Cardiac septum (tissue), 1 donor: ENCODE measurements at regions not wholly inside any gene's neighbourhood (a gene's known extent, or its start where the extent isn't known, plus 50 kb on each side); places are given as distances from the start of the nearest gene placed in this dataset.

Experiments
- DNase-seq: peaks from one replicate; pipeline ENCODE4 v3.0.0-alpha.2; 2020; ENCODE audit warnings: low spot score
- intact Hi-C: fragments of 100-400 bp; cut with DNase I; formaldehyde crosslinking; loops from one replicate; pipeline ENCODE4 v1.14.0; 2022
- donor health status: DM: no; HTN: no; CAD: no.

DNA sequence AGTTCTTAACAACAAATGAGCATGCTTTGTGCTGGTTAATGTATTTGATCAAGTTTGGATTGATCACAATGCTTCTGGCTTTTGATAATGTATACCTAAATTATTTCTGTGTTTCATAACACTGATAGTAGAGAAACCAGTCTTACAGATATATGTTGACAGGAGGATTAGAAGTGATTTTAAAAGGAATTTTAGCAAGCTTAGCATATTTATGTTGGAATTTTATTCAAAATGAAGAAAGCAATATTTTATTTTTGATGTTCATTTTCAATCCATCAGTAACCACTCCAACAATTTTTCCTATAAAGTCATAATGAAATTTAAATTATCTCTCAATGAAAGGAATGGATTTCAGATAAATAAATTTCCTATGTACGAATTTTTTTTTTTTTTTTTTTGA lies 291.8 kb downstream of the HHIPL2 start:
- intact Hi-C loops, result no loop called here
- no peak for DNase-seq

DNA sequence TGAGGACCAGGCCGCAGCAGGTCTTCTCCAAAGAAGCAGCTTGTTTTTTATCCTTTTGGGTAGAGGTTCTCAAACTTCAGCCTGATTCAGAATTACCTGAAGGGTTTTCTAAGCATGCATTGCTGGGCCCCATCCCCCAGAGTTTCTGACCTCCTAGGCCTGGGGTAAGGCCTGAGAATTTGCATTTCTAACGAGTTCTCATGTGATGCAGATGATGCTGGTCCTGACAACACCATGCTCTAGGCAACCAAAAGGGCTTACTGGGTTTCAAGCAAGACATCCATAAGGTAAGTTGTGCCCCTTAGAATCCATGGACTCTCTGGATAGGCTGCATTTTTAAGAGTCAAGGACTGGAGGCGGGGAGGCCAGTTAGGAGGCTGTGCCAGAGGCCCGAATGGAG lies 295.1 kb downstream of the HHIPL2 start:
- DNase-seq, result no peak
- intact Hi-C loops, result no loop called here

DNA sequence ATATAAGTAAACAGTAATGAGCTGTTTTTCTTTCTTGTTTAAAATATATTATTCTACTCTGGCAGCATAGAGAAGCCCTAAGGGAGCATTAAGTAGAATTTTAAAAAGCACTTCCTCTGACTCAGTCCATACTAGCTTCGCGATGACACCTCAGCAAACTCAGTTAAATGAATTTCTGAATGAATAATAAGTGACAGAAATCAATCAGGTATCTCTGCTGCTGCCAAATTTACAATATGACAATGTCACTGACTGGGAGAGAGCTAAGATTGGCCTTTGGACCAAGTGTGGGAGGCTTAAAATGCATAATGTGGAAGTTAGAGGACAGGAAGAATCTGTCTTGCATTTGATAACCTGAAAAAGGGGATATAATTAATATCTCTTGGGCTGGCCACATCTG lies 296.1 kb downstream of the HHIPL2 start:
- no peak for DNase-seq
- intact Hi-C loops, result no loop called here

DNA sequence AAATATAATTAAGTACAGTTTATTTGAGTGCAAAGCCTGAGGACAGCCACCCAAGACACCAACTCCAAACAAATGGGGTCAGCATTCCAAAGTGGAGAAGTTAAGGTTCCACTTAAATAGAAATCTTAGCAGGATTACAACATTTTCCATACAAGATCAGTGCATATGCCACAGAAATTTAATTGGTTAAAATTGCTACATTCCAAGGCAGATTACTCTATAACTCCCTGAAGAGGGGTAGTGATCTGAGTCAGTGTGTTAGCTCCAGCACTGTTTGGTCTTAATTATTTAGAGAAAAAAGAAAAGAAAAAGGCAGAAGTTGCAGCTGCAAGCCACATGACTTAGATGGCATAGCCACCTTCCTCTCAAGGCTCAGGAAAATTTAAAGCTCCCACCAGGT lies 297.5 kb downstream of the HHIPL2 start:
- intact Hi-C loops, result no loop called here

DNA sequence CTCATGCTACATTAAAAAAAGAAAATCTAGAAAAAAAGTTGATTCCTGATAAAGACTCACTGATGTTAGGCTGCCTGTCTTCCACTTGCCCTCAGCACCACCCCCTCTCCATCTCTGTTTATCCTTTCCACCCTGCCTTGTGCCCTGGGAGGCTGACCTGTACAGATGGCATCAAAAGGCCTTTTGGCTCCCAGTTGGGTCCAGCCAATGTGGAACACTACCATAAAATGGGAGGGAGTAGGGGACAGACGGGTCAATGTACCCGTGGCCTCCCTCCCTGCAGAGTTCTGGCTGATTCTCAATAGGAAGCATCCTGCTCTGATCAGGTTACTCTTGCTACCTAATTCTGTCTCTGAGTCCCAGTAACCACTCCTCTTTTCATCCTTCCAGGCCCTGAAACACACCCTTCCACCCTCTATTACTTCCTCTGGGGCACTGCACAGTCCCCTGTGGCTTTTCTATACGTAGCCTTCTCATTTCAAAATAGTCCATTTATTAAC lies 300.0 kb downstream of the HHIPL2 start:
- DNase-seq, result no peak
- intact Hi-C loops, result no loop called here

More for the DNA sequence above, 297.5 kb downstream of the HHIPL2 start:
- DNase-seq, result no peak

DNA sequence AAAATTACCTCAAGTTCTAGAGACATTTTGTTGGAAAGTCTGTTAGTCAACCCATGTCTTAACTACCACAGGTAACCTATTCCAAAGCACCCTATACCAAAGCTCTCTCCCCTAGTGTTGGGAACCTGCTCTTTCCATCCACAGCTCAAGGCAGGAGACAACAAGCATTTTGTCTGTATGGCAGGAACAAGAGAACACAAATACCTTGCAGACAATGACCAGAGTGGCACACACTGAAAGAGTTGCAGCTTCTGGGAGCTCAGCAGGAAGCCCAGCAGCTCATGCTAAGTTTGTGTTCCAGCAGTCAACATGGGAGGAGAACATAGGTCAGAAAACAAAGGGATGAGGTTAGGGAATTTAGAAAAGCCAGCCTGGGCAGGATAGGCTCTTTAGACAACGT lies 300.8 kb downstream of the HHIPL2 start:
- no peak for DNase-seq
- intact Hi-C loops, result no loop called here

DNA sequence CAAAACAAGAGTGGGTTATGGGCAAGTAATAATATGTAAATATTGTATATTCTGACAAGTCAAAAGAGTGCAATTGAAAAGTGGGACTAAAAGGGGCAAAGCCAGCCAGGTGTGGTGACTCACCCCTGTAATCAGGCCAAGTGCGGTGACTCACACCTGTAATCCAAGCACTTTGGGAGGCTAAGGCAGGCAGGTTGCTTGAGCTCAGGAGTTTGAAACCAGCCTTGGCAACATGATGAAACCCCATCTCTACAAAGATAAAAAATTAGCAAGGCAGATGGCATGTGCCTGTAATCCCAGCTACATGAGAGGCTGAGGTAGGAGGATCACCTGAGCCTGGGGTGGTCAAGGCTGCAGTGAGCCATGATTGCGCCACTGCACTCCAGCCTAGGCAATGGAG lies 304.0 kb downstream of the HHIPL2 start:
- DNase-seq, result no peak
- intact Hi-C loops, result no loop called here

DNA sequence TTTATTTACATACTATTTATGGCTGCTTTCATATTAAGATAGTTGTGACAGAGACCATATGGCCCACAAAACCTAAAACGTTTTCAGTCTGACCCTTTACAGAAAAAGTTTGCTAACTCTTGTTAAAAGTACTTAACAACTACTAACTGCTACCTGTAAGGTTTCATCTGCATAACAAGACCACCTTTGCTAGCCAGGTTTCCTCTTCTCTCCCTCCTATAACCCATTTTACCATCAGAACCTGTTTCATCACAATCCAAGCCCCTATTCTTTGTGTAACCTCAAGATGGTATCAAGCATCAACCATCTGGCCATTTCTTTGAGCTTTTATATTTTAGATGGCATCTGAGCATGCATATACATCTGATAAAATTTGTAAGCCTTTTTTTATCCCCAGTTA lies 305.4 kb downstream of the HHIPL2 start:
- intact Hi-C loops, result no loop called here
- DNase-seq, result no peak

DNA sequence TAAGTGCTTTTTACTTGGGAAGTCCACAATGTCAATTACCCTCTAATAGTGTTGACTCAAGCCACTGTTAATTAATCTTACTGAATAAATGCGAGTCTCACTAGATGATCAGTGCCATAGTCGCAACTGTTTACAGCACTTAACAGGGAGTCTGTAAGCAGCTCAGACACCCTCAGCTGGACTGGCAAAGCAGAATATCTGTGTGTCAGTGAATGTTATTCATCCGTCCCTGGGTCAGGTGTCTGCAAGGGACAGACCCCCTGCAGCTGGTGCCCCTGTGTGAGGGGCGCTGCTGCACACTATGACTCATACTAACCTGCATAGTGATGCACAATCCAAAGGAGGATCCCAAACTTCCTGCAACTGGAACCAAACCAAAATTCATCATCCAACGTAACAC lies 306.5 kb downstream of the HHIPL2 start:
- intact Hi-C loops, result no loop called here

DNA sequence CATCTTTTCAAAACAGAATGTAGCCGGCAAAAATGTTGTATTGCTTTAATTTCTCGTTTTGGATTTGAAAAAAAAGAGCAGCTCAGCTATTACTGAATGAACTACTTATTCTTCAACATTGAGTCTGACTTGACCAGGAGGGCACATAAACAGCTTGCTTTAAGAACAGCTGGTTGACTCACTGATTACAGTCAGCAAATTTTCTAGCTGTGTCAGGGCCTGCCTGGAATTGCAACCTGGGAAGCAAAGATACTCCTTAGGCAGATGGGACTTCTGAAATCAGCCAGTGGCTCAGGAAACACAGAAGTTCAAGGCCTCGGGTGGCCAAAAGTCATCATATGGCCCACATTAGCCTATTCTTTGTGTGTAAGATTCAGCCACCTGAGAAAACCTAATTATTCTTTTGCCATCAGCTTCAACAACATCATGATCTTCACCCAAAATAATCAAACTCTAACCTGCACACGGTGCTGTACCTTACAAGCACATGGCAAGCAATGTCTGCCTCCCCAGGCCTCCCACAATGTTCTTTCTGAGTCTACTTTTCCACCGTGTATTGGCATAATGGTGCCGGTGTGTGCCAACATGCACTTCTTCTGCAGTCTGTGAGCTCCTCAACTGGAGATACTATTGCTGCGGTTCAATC lies 307.2 kb downstream of the HHIPL2 start:
- no peak for DNase-seq
- intact Hi-C loops, result no loop called here

More for the DNA sequence above, 306.5 kb downstream of the HHIPL2 start:
- no peak for DNase-seq

DNA sequence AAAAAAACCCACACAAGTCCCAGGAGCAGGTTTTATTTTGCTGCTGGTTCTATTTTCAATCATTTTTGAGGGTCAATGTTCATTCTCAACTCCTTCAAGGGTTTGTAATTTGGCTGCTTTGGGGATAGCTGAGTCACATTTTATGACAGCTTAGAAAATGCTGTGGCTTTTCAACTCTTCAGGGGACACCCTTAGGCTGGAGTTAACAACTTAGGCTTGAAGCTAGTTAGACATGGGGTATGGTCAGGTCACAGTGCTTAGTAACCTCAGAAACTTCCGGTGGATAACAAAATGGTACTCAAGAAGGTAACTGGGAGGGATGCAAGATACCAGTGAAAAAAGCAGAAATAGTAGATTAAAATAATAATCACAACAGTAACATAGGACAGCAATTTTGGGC lies 308.8 kb downstream of the HHIPL2 start:
- intact Hi-C loops, result no loop called here
- no peak for DNase-seq

DNA sequence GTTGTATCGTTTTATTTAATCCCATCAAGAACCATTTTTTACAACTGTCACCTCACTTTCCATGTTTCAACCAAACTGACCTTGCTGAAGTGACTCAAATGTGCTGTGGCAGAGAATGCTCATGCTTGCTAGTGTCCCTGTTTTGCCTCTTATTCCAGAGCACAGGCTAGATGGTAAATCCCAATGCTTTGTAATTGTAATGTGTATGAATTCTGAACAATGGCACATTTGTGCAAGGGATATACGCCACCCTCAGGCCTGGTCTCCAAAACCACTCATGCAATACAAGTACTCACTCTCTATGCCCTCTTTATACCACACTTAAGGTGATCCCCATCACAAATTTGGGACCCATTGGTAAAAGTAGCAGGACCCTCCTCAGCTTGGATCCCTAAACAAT lies 313.6 kb downstream of the HHIPL2 start:
- DNase-seq, result no peak
- intact Hi-C loops, result no loop called here

DNA sequence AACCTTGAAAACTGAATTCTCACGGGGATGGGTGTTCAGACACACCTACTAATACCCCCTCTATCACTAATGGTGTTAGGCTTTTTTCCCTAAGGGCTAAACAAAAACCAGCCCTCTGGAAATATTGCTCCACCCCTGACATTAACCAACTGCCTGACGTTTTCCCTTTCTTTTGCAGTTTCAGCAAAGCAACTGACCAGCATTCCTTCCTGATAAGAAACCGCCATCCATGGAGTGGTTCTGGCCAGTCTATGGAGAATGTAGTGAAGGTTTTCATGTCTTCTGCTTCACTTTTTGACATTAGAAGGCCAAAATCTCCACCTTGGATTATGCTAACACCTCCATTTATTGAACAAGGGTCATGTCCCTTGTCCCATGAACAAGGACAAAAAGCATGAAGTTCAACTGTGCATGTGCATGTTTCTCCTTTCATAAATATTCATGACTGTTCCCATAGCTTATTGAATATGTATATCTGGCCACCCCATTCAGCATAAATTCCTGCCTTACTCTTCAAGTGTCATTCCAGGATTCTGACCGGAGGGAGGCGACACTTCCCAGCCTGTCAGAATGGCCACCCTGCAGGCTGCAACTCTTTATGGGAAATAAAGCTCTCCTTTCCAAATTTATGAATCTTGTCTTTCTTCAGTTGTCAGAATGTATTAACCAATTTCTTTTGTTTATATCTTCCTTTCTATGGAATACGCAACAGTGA lies 314.3 kb downstream of the HHIPL2 start:
- no peak for DNase-seq
- intact Hi-C loops, result no loop called here

DNA sequence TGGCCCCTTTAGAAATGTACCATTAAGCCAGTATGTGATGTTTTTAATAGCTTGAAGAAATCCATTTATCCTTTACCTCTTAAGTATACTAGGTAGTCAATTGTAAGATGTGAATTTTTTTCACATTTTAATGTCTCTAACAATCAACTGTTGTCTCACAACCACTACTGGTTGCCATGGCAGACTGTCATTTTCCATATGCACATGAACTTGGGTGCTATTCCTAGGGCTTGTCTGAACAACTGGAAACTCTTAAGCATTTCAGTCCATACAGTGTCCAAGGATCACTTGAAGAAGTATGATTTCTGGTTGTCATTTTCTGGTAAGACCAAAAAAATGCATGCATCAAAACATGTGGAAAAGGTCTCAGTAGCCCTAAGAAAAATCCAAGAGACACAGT lies 315.1 kb downstream of the HHIPL2 start:
- intact Hi-C loops, result no loop called here
- DNase-seq, result no peak

DNA sequence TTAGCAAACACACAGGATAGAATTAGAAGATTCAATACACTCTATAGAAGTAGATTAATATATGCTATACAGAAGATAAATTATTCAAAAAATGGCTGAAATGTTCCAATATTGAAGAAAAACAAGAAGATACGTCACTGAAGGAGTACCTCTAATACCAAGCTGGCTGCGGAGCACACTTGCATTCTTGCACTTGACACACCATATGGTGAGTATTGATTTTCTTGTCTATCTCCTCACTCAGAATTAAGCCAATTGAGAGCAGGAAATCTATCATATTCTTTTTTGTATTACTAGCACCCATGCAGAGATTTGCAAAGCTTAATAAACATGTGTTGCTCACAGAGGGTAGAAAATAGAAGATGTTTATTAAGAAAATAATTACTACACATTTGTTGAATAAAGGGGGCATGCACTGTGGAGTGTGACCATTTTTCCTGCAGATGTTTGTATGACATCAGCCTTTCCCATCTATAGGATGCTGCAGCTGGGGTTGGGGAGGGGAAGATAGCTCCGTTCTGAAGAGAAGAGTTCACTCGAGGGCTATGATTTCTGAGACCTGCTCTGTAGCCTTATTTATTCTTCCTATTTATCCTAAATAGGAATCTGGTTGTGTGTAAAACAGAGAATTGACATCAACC lies 318.1 kb downstream of the HHIPL2 start:
- no peak for DNase-seq
- intact Hi-C loops, result no loop called here

DNA sequence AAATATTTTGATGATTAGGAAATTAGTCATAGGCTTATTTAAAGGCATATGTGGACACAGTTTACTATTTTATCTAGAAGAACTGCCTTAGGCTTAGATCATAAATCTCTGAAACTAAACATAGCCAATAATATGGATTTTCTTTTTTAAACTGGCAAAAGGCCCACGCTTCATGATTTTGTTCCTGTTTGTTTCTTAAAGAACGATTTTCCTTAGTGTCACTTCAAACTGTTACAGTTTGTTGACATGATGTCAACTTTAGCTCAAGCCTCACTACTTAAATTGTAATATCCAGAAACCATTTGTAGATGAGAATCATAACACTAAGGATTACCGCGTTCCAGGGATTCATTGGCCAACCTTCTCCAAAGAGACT lies 322.6 kb downstream of the HHIPL2 start:
- intact Hi-C loops, result no loop called here
- DNase-seq, result no peak

DNA sequence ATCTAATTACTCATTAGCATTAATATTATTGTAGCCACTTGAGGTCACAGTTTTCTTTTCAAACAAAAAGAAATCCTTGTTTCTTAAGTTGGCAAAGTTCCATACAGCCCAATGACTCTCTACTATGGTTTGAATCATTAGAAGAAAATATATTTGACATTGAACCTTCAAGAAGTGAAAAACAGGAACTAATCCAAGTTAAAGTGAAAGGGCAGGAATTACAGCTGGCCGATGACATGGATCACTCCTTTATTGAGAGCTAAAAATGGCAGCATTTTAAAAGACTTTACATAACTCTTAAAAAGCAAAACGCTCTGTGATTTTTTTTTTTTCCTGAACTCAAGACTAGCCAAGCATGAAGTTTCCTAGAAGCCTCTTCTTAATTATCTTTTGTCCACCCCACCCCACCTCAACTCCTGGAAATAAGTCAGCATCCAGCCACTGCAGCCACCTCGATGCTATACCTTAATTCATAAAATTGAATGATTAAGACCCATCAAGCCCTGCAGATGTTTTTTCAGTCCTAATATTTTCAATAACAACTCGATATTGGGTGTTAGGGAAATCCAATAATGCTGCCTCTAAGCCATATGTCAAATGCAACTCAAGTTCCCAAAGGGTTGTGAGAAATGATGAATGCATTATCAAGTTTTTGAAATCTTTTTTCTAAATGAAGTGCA lies 323.1 kb downstream of the HHIPL2 start:
- intact Hi-C loops, result no loop called here
- DNase-seq, result no peak

DNA sequence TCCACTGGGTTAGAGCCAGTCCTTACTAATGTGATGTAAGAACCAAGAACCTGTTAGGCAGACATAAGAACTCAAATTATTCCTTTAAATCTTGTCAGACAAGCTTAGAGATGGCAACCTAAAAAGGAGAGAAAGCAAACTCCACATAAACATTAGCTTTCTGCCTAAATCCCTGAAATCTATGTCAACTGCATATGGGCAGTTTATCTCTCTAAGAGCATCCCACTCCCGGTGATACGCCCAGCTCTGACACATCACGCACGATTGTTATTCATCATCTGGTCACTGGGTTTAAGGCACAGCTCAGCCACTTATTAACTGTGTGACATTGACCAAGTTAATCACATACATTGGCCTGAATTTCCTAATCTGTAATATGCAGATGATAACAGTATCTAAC lies 323.7 kb downstream of the HHIPL2 start:
- intact Hi-C loops, result no loop called here
- DNase-seq, result no peak

DNA sequence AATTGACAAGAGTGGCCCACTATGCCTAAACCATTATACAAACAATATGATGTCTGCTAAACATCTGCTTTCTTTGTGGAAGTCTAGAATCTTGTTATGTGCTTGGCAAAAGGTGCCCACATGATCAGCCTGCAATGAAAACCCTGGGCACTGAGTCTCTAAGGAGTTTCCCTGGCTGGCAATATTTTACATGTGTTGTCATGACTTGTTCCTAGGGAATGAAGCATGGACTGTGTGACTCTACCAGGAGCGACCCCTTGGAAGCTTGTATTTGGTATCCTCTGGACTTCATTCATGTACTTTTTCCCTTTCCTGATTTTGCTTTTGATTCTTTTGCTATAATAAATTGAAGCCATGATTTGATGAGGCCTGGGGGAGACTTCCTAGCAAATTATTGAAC lies 324.9 kb downstream of the HHIPL2 start:
- intact Hi-C loops, result no loop called here
- no peak for DNase-seq

DNA sequence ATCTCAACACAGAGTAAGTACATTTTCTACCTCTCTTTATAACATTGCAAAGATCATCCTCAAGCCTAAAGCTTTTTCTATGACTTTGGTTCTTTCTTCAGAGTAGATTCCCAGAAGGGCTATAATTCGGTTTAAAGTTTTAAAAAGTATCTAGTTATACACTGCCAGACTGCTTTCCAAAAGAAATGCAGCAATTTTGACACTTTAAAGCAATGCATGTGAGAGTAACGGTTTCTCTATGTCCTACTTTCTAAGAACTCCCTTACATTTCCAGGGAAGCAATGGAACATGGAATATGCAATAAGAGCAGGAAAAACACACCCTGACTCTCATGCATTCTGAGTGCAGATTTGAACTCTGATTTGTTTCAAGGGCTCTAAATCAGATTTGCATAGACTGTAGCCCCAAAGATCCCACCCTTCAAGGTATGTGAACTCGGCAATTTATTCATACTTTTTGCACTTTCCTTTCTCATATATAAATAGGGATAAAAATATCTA lies 331.6 kb downstream of the HHIPL2 start:
- DNase-seq, result no peak
- intact Hi-C loops, result no loop called here
